SHP77 (cell line): ENCODE measurements at regions not wholly inside any gene's neighbourhood (a gene's known extent, or its start where the extent isn't known, plus 50 kb on each side); places are given as distances from the start of the nearest gene placed in this dataset.

Source experiments
- DNase-seq, 2 experiments: peaks; one replicate each; lab custom pipeline; 2025; lab: John Stamatoyannopoulos, UW

DNA sequence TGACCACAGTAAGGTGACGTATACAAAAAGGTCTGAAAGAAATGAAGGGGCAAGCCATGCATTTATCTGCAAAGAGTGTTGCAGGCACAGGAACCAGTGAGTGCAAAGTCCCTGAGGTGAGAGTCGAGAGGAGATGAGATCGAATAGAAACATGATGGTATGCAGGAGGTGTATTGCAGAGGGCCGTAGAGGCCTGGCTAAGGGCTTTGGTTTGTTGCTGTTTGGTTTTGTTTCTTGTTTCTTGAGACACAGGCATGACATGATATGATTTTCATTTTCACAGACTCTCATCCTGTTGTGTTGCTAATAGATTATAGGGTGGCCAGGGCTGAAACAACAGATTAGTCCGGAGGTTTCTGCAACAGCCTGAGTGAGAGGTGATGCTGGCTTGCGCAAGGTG is 80.4 kb downstream of the HSPH1 start:
- no peak for DNase-seq

DNA sequence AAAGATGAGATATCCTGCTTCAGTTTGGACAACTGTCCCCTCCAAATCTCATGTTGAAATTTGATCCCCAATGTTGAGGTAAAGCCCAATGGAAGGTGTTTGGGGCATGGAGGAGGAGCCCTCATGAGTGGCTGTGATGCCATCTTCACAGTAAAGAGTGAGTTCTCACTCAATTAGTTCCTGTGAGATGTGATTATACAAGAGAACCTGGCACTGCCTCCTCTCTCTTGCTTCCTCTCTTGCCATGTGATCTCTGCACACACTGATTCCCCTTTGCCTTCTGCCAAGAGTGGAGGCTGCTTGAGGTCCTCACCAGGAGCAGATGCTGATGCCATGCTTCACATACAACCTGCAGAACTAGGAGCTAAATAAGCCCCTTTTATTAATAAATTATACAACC is 86.9 kb downstream of the HSPH1 start:
- DNase-seq = no peak

DNA sequence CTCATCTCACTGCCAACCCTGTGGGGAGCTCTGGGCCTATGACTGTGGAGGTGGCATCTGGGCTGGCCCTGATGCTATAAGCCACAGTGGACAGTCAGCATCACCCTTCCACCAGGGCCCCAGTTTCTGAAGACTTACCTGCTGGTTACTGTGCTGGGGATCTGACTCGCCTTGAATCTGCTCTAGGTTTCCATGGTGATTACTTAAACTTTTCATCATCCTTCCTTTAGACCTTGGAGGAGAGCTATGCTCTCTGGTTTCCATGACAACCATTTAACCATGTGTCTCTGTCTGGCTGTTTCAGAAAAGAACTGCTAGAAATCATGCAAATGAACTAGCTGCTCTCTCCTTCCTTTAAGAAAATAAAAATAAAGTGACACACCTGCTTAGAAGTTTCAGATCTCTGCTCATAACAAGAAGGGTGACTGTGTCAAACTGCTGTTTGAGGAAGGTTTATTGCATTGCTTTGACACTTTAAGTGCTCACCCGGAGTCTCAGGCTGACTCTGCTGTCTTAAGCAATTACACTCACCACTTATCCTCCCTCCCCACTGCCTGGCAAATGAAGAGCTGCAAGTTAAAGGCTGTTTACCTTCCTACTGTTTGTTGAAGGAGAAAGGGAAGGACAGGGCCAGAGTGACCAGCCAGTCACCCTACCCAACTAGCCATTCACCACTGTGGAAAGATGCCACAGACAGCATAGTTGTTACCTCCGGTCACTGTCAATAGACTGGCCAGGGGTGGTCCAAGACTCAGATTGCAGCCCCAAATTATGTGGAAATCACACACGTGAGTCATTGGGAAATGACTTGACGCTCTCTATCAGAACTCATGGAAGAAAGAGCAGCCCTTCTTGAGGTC is 87.6 kb downstream of the HSPH1 start:
- DNase-seq = no peak

DNA sequence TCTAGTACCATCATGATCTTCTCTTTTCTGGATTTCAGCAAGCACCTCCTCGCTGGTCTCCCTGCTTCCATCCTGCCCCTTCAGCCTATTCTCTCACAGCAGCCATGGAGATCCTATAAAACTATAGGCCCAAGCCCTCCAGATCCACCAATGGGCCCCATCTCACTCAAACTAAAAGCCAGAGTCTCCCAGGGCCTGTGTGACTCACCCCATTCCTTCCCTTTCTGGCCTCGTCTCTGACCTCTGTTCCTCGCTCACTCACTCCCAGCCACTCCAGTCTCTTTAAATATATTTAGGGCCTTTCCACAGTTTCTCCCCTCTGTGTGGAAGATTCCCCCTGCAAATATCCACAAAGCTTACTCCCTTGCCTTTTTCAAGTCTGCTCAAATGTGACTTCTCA is 89.7 kb downstream of the HSPH1 start:
- no peak for DNase-seq

DNA sequence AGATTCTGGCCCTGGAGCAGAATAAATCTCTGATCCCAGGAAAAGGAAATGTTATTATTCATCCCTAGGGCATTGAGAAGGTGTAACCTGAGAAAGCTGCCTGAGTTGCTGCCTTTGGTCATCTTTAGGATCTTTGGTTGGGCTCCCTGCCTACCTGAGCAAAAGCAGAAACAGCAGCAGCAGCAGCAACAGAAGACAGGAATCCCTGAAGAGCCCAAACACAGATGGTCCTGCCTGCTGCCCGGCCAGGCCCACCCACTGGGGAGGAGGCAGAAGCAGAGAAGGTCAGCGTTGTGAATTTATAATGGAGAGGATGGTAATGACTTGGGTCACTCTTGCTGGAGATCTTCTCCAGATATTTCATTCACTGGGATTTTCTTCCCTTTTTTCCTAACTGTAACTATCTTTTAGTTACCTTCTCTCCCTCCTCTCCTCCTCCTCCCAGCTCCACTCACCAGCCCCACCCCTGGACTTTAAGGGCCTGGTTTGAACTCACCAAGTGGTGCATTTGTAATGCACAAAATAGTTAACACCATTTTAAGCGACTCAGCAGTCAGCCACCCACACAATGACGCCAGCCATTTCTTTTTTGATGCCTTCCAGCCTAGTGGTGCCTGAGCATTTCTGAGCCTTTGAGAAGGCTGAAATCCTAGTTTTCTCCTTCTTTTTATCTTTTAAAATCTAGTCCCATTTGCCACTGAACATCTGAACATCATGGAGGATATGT is 91.7 kb downstream of the HSPH1 start:
- DNase-seq = no peak

- no peak for DNase-seq
Measured at GRCh38 chr13:31068119-31068423, 93.6 kb downstream of the HSPH1 start.

DNA sequence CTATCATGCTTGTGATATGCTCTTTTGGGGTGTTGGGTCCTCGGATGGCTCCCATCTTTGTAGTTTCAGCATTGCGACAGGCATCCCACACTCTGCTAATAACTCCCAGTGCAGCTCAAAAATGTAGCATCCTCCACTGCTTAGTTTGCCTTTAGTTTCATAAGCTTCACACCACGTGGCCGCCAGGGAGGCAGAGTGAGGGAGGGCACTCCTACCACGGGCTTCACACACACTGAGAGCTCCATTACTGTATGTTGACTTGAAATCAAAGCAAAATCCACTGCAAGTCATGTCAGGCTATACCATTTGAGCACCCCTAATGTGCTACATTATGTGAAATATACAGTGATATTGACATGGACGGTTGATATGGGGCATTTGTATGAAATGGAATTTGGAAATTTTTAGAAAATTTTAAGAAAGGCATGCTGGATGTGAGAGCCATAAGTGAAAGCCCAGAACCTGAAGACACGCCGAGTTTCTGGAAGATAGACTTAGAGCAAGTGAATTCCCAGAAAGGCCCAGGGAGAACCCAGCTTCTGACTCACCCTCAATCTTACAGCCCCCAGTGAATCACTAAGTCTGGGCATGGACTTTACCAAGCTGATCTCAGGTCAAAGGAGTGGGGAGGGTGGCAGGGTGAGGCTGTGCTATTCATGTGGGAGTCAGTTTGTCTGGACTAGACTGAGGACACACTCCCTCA is 94.1 kb downstream of the HSPH1 start:
- no peak for DNase-seq

- no peak for DNase-seq
Measured at GRCh38 chr13:31064636-31065035, 97.1 kb downstream of the HSPH1 start.

DNA sequence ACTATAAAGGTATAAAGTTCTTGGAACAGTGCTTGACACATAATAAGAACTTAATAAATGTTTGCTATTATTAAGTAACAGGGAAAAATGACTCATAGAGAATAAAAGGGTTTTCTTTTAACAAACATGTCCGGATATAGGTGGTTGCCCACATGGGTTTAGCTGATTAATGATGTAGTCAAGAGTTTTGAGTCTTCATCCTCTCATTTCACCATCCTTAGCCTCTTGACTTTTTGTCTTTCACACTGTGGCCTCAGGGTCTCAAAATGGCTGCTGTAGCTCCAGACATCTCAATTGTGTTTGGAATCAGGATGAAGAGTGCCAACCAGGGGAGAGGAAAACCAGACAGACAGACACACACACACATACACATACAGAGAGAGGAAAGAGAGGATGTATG is 97.9 kb downstream of the HSPH1 start:
- no peak for DNase-seq

- DNase-seq = no peak
Measured at GRCh38 chr13:31060655-31061054, 101.0 kb downstream of the HSPH1 start.

DNA sequence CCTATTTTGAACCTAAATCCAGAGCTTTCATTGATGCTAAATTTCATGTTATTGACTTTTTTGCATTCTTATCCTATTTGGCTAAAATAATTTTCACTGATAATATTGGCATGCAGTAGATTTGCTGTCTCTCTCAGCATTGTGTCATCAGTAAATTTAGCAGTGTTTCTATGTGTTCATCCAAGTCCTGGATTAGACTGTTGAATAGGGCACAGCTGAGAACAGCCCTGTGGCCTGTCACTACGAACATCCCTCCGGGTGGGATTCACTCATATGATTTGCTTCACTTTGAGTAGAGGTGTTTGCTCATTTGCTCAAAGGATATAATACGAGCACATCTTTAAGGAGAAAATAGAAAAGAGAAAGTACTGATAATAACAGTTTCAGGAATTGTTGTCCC is 101.5 kb downstream of the HSPH1 start:
- DNase-seq = no peak

- DNase-seq = no peak
Measured at GRCh38 chr13:31057403-31058033, 104.2 kb downstream of the HSPH1 start.

DNA sequence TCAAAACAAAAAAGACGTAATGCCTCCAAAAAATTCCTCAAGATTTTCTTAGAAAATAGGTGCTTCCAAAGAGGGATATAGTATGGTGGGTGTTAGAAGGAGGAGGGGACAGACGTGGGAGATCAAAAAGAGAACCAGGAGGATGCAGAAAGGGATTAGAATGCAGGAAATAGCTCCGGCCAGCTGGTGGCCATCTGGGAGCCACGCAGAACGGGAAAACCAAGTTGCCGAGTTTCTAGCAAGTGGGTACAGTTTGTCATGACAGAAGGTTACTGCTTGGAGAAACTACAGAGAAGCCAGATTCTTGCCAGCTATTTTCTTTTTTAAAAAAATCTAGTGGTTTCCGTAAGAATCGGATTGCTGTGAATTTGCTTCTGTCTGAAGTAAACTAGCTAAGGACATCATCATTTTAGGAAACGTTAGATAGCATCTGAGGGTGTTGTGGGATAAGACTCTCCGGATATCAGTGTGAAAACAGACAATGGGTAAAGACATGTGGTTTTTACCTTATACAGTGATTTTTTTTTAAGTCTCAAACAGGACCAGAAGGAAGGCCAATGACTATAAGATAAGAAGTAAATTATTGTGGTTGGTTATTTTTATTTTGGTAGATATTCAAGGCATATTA is 104.9 kb downstream of the HSPH1 start:
- no peak for DNase-seq

GRCh38 chr13:31055589-31055988 is 106.1 kb downstream of the HSPH1 start:
- DNase-seq = no peak

DNA sequence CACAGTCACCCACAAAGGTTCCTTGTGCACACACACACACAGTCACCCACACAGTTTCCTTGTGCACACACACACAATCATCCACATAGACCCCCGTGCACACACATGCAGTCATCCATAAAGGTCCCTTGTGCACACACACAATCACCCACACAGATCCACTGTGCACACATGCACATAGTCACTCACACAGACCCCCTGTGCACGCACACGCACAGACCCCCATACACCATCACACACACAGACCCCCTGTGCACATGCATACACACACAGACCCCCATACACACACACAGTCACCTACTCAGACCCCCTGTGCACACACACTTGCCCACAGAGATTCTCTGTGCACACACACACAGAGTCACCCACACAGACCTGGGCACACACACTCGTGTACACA is 107.1 kb downstream of the HSPH1 start:
- DNase-seq = no peak

DNA sequence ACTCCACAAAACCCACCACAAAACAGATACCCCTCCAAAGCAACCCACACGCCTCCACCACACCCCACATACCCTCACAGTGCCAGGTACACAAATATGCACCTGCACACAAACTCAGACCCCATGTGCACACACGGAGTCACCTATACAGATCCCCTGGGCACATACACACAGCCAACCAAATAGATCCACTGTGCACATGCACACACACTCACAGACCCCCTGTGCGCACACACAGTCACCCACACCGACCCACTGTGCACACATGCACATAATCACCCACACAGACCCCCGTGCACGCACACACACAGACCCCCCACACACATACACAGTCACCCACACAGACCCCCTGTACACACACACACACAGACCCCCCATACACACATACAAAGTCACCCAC is 107.8 kb downstream of the HSPH1 start:
- DNase-seq = no peak

DNA sequence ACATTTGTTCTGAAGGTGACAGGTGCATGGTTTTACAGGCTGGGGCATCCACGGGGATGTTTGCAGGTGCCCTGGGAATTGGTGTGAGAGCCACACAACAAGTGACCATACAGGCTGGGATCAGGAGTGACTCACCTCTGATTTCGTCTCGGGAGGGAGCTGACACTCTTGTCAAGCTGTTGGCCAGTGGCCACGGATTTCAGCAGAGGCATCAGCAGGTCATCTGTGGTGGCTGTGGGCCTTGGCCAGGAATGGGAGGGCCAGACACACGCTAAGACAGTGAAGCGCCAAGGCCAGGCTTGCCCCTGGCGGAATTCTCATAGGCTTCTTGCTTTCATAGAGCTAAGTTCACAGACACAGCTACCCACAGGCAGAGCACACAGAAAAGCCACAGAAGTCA is 108.6 kb downstream of the HSPH1 start:
- DNase-seq = no peak

- no peak for DNase-seq
Measured at GRCh38 chr13:31052478-31052877, 109.2 kb downstream of the HSPH1 start.

GRCh38 chr13:31051999-31052398 is 109.7 kb downstream of the HSPH1 start:
- no peak for DNase-seq

DNA sequence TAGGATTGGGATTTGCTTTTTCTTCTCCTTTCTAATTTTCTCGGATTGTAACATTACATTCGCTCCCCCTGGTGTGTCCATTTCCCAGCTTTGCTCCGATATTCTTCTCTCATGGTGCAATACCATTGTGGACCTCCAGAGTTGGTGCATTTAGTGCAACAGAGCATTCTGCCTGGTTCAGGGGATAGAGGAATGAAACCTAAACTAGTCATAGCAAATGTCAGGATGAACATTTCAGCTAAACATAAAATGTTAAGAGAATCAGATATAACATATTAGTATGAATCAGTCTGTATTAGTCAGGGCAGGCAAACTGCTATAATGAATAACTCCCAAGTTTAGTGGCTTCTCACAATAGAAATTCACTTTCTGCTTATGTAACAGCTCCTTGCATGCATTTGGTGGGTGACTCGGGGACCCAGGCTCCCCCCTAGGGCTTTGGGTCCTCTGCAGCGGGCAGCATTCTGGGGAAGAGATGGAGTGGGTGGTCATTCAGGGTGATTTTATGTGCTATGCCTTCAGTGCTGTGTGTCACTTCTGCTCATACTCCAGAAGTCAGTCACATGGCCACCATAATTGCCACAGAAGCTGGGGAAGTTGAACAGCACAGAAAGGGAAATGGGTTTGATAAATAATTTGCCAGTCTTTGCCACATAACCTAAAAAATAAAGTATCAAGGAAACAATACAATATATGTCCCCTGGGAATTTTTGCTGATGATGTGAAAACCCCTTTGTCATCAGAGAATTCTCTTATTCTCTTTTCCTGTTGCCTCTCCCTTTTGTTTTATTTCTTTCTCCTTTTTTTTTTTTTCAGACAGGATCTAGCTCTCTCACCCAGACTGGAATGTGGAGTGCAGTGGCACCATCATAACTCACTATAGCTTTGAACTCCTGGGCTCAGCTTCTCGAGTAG is 111.0 kb downstream of the HSPH1 start:
- no peak for DNase-seq

GRCh38 chr13:31049833-31050232 is 111.9 kb downstream of the HSPH1 start:
- DNase-seq = no peak
